HCT116 (cell line): ENCODE measurements at regions not wholly inside any gene's neighbourhood (a gene's known extent, or its start where the extent isn't known, plus 50 kb on each side); places are given as distances from the start of the nearest gene placed in this dataset.

Experiments used
- ATAC-seq: fragments of 200-7000 bp; cut with Tn5 transposase; 2 replicates; pipeline ENCODE4 v1.9.1; 2020; ENCODE audit warnings: mild to moderate bottlenecking, moderate library complexity
- BruUV-seq: library from RNA; stranded (reverse); fragments of 400-500 nt; replicated peaks from 2 replicates; lab custom pipeline; 2021; lab: Mats Ljungman, UMichigan
- CTCF ChIA-PET: fragments of 300-600 bp; sonication (Branson Sonifier 250); formaldehyde crosslinking; loops from one replicate; lab custom pipeline; 2021; ENCODE audit warnings: antibody characterized with exemption; lab: Charles Lee
- POLR2A ChIA-PET: fragments of 300-600, 350-600 bp; sonication (Branson Sonifier 250); formaldehyde crosslinking; loops from one replicate; lab custom pipeline; 2021; ENCODE audit warnings: antibody characterized with exemption; lab: Charles Lee
- RAD21 ChIA-PET, 2 experiments: fragments of 300-600 bp; sonication (Branson Sonifier 250); formaldehyde crosslinking; loops; one replicate each; lab custom pipeline; 2023; ENCODE audit warnings: low total read pairs in 2 of 2; ENCODE audit not compliant: uncharacterized antibody in 2 of 2, unreplicated experiment in 2 of 2, low non-redundant PET in 1 of 2; lab: Charles Lee
- DNase-seq: peaks from one replicate; pipeline ENCODE4 v3.0.0-alpha.2; 2010; ENCODE audit warnings: low read depth, low spot score
- H2AFZ ChIP-seq: fragments of 200-600 bp; shearing (Covaris generic), sonication (generic); 2 replicates; pipeline ENCODE4 v1.6.1; 2017; ENCODE audit warnings: low read depth, mixed run types, mixed read lengths, antibody characterized with exemption, low read length; ENCODE audit not compliant: poor library complexity, severe bottlenecking
- H3K27ac ChIP-seq: 2 replicates; pipeline ENCODE4 v1.5.1; 2012; ENCODE audit warnings: low read depth, low read length
- H3K27me3 ChIP-seq: fragments of 200-600 bp; sonication (generic); 2 replicates; pipeline ENCODE4 v1.6.1; 2016; ENCODE audit warnings: mixed run types, low read length, mixed read lengths; ENCODE audit not compliant: insufficient read depth
- H3K36me3 ChIP-seq, 2 experiments: fragments of 200-500 bp in 1 of 2; fragments of 200-600 bp in 1 of 2; sonication (Bioruptor generic) in 1 of 2; sonication (generic) in 1 of 2; 2 replicates each; pipeline versions ENCODE4 v1.5.1 to v1.6.1; 2014 to 2016; ENCODE audit warnings: low read length in 2 of 2, inconsistent platforms in 1 of 2, mixed read lengths in 1 of 2, mixed run types in 1 of 2; ENCODE audit not compliant: insufficient read depth in 2 of 2, control insufficient read depth in 1 of 2
- H3K4me1 ChIP-seq, 2 experiments: fragments of 200-600 bp in 1 of 2; sonication (generic) in 1 of 2; 2 replicates each; pipeline versions ENCODE4 v1.5.1 to v1.6.1; 2012 to 2017; ENCODE audit warnings: low read length in 2 of 2, inconsistent platforms in 1 of 2, mild to moderate bottlenecking in 1 of 2, mixed read lengths in 1 of 2, mixed run types in 1 of 2, moderate library complexity in 1 of 2; ENCODE audit not compliant: insufficient read depth in 2 of 2, control insufficient read depth in 1 of 2
- H3K4me2 ChIP-seq: fragments of 200-600 bp; sonication (generic); 2 replicates; pipeline ENCODE4 v1.6.1; 2017; ENCODE audit warnings: mixed run types, low read length, mixed read lengths
- H3K4me3 ChIP-seq, 2 experiments: fragments of 200-600 bp in 1 of 2; sonication (generic) in 1 of 2; replicated peaks in 1 of 2; 2 replicates each; pipeline ENCODE4 v1.5.1; 2011 to 2016; ENCODE audit warnings: low read length in 2 of 2, control low read depth in 1 of 2, low read depth in 1 of 2, mild to moderate bottlenecking in 1 of 2, mixed read lengths in 1 of 2, mixed run types in 1 of 2
- H3K79me2 ChIP-seq: fragments of 200-600 bp; sonication (generic); 2 replicates; pipeline ENCODE4 v1.6.1; 2017; ENCODE audit warnings: mild to moderate bottlenecking, mixed run types, low read length, moderate library complexity, mixed read lengths; ENCODE audit not compliant: insufficient read depth
- H3K9ac ChIP-seq: fragments of 200-600 bp; sonication (generic); 2 replicates; pipeline ENCODE4 v1.6.1; 2016; ENCODE audit warnings: low read length, mixed read lengths
- H3K9me2 ChIP-seq: fragments of 200-600 bp; sonication (generic), shearing (Covaris generic); 2 replicates; pipeline ENCODE4 v1.6.1; 2017; ENCODE audit warnings: mixed run types, mild to moderate bottlenecking, moderate library complexity; ENCODE audit not compliant: insufficient read depth
- H3K9me3 ChIP-seq, 2 experiments: fragments of 200-500 bp in 1 of 2; fragments of 200-600 bp in 1 of 2; sonication (Bioruptor generic) in 1 of 2; sonication (generic) in 1 of 2; 2 replicates each; pipeline ENCODE4 v1.6.1; 2014 to 2017; ENCODE audit warnings: low read length in 2 of 2, mixed read lengths in 2 of 2, inconsistent platforms in 1 of 2, low read depth in 1 of 2, mild to moderate bottlenecking in 1 of 2, mixed run types in 1 of 2, moderate library complexity in 1 of 2; ENCODE audit not compliant: control insufficient read depth in 1 of 2, insufficient read depth in 1 of 2
- H4K20me1 ChIP-seq: fragments of 200-600 bp; sonication (generic), shearing (Covaris generic); 2 replicates; pipeline ENCODE4 v1.6.1; 2017; ENCODE audit warnings: mixed run types, mild to moderate bottlenecking, moderate library complexity; ENCODE audit not compliant: insufficient read depth
- ATF3 ChIP-seq: IDR thresholded peaks from 2 replicates; pipeline ENCODE4 v1.6.1; 2012
- CBX3 ChIP-seq: IDR thresholded peaks from 2 replicates; pipeline ENCODE4 v1.6.1; 2012; ENCODE audit warnings: low read depth
- CEBPB ChIP-seq: IDR thresholded peaks from 2 replicates; pipeline ENCODE4 v1.6.1; 2012; ENCODE audit warnings: low read depth
- CTCF ChIP-seq, 3 experiments: fragments of 200-600 bp in 1 of 3; sonication (generic) in 1 of 3; IDR thresholded peaks in 2 of 3; conservative IDR thresholded peaks in 1 of 3; 2 replicates each; pipeline ENCODE4 v1.5.1; 2012 to 2017; ENCODE audit warnings: low read depth in 2 of 3, low read length in 2 of 3, antibody characterized with exemption in 1 of 3, borderline replicate concordance in 1 of 3, control low read depth in 1 of 3, mild to moderate bottlenecking in 1 of 3, mixed read lengths in 1 of 3, mixed run types in 1 of 3, moderate library complexity in 1 of 3; ENCODE audit not compliant: insufficient read depth in 1 of 3
- EGR1 ChIP-seq: IDR thresholded peaks from 2 replicates; pipeline ENCODE4 v1.6.1; 2012; ENCODE audit warnings: low read depth
- ELF1 ChIP-seq: IDR thresholded peaks from 2 replicates; pipeline ENCODE4 v1.6.1; 2012; ENCODE audit warnings: low read depth, borderline replicate concordance
- EZH2phosphoT487 ChIP-seq: fragments of 200-600 bp; IDR thresholded peaks from 2 replicates; pipeline ENCODE4 v1.6.1; 2018; ENCODE audit warnings: antibody characterized with exemption, borderline replicate concordance
- FOSL1 ChIP-seq: IDR thresholded peaks from 2 replicates; pipeline ENCODE4 v1.6.1; 2012; ENCODE audit warnings: low read depth
- JUND ChIP-seq: IDR thresholded peaks from 2 replicates; pipeline ENCODE4 v1.6.1; 2012
- MAX ChIP-seq: IDR thresholded peaks from 2 replicates; pipeline ENCODE4 v1.6.1; 2012
- POLR2A ChIP-seq: IDR thresholded peaks from 2 replicates; pipeline ENCODE4 v1.7.0; 2011; ENCODE audit warnings: borderline replicate concordance; ENCODE audit not compliant: insufficient read depth, insufficient read length; ENCODE audit errors: extremely low read depth
- POLR2AphosphoS5 ChIP-seq: IDR thresholded peaks from 2 replicates; pipeline ENCODE4 v1.6.1; 2011; ENCODE audit warnings: mild to moderate bottlenecking, low read depth, low read length, moderate library complexity
- RAD21 ChIP-seq: IDR thresholded peaks from 2 replicates; pipeline ENCODE4 v1.6.1; 2012; ENCODE audit warnings: low read depth, mild to moderate bottlenecking
- SIN3A ChIP-seq: IDR thresholded peaks from 2 replicates; pipeline ENCODE4 v1.6.1; 2012; ENCODE audit warnings: low read depth
- YY1 ChIP-seq: IDR thresholded peaks from 2 replicates; pipeline ENCODE4 v1.6.1; 2011; ENCODE audit warnings: low read length, low read depth, moderate library complexity, mild to moderate bottlenecking; ENCODE audit not compliant: insufficient replicate concordance; ENCODE audit errors: extremely low read depth
- ZFX ChIP-seq: fragments of 450-650 bp; IDR thresholded peaks from 2 replicates; pipeline ENCODE4 v1.6.1; 2017
- intact Hi-C: fragments of 100-400 bp; cut with micrococcal nuclease; formaldehyde crosslinking; loops from 2 replicates; pipeline ENCODE4 v1.10.0; 2022

GRCh38 chr1:87760155-87760554, 431.5 kb downstream of the LMO4 start:
- no peaks in the 10 kb centered on the region for H3K9me3 ChIP-seq
- H4K20me1 ChIP-seq, result no peaks in the 10 kb centered on the region
- H2AFZ ChIP-seq, result no peak overlapping the region
- no peaks in the 10 kb centered on the region for H3K36me3 ChIP-seq
- H3K4me1 ChIP-seq, result no peaks in the 10 kb centered on the region
- POLR2A ChIA-PET, result no interaction called here
- H3K9ac ChIP-seq, result no peak overlapping the region
- H3K79me2 ChIP-seq, result no peaks in the 10 kb centered on the region
- no peak overlapping the region for H3K27ac ChIP-seq
- CTCF ChIA-PET, result no interaction called here
- RAD21 ChIA-PET, result no interaction called here
- no peak overlapping the region for H3K4me2 ChIP-seq
- BruUV-seq, result no TSS peak
- no peak for TF ChIP-seq ATF3
- TF ChIP-seq CBX3, result no peak
- no peak for TF ChIP-seq ELF1
- no peak for TF ChIP-seq MAX
- no peak for TF ChIP-seq ZFX
- no peak for TF ChIP-seq RAD21
- no peak for TF ChIP-seq EZH2phosphoT487
- no peak for TF ChIP-seq POLR2A
- no peak for TF ChIP-seq CEBPB
- no peak for TF ChIP-seq FOSL1
- TF ChIP-seq JUND, result no peak
- H3K4me3 ChIP-seq, result no peak overlapping the region
- no peaks in the 10 kb centered on the region for H3K27me3 ChIP-seq
- H3K9me2 ChIP-seq, result no peaks in the 10 kb centered on the region
- ATAC-seq, result no peak
- intact Hi-C loops, result no loop called here
- no peak for DNase-seq

- Histone ChIP-seq H3K79me2 (no peaks in the 10 kb centered on the region), H3K9me2 (no peaks in the 10 kb centered on the region), H3K9ac (no peak overlapping the region), H3K27ac (no peak overlapping the region), H4K20me1 (no peaks in the 10 kb centered on the region), H3K4me2 (no peak overlapping the region), H3K36me3 (no peaks in the 10 kb centered on the region), H3K4me1 (no peaks in the 10 kb centered on the region), H3K4me3 (no peak overlapping the region), H3K9me3 (no peaks in the 10 kb centered on the region), H2AFZ (no peak overlapping the region), H3K27me3 (no peaks in the 10 kb centered on the region)
- ChIA-PET CTCF (no interaction called here), RAD21 (no interaction called here), POLR2A (no interaction called here)
- intact Hi-C loops, result no loop called here
- ATAC-seq, result no peak
- TF ChIP-seq ATF3 (no peak), CEBPB (no peak), YY1 (no peak), EGR1 (no peak), ZFX (no peak), SIN3A (no peak), ELF1 (no peak), JUND (no peak), POLR2AphosphoS5 (no peak), MAX (no peak), CTCF (IDR thresholded peaks at IDR 0.05 in 2 of 3, conservative IDR thresholded peaks at IDR 0.05 in 1 of 3; ENCODE audit: borderline replicate concordance in 1 of 3, insufficient read depth in 1 of 3, low read depth in 2 of 3, low read length in 2 of 3) (no peak)
- no peak for DNase-seq
- BruUV-seq, result no TSS peak
Measured at GRCh38 chr1:87760654-87761053, 432.0 kb downstream of the LMO4 start.
